Liver (tissue), 8 donors: ENCODE measurements at regions not wholly inside any gene's neighbourhood (a gene's known extent, or its start where the extent isn't known, plus 50 kb on each side); places are given as distances from the start of the nearest gene placed in this dataset.

ENCODE experiments used
- DNase-seq: peaks from one replicate; pipeline ENCODE4 v3.0.0-alpha.2; 2017; ENCODE audit warnings: low spot score
- H3K27ac ChIP-seq, 2 donors: one replicate each; pipeline ENCODE4 v1.7.0; 2013; ENCODE audit warnings: inconsistent platforms in 2 of 2, low read length in 2 of 2, control low read depth in 1 of 2, low read depth in 1 of 2, mild to moderate bottlenecking in 1 of 2
- H3K27me3 ChIP-seq, 4 donors: one replicate each; pipeline versions ENCODE4 v1.6.1 to v1.7.0; 2013; ENCODE audit warnings: low read length in 3 of 4, inconsistent platforms in 1 of 4, mild to moderate bottlenecking in 1 of 4, moderate library complexity in 1 of 4; ENCODE audit not compliant: control insufficient read depth in 4 of 4, insufficient read depth in 4 of 4
- H3K36me3 ChIP-seq, 4 donors: one replicate each; pipeline versions ENCODE4 v1.6.1 to v1.7.0; 2013; ENCODE audit warnings: low read length in 3 of 4, mild to moderate bottlenecking in 3 of 4, low read depth in 1 of 4, moderate library complexity in 1 of 4; ENCODE audit not compliant: control insufficient read depth in 4 of 4, insufficient read depth in 3 of 4
- H3K4me1 ChIP-seq, 4 donors: one replicate each; pipeline versions ENCODE4 v1.6.1 to v1.7.0; 2013; ENCODE audit warnings: low read length in 3 of 4, mild to moderate bottlenecking in 3 of 4, moderate library complexity in 1 of 4; ENCODE audit not compliant: control insufficient read depth in 4 of 4, insufficient read depth in 4 of 4
- H3K4me3 ChIP-seq, 3 donors: one replicate each; pipeline versions ENCODE4 v1.6.1 to v1.7.0; 2013; ENCODE audit warnings: low read length in 3 of 3, control low read depth in 1 of 3, low read depth in 1 of 3, mild to moderate bottlenecking in 1 of 3
- H3K9ac ChIP-seq, 2 donors: one replicate each; pipeline ENCODE4 v1.7.0; 2013; ENCODE audit warnings: low read length in 2 of 2, mild to moderate bottlenecking in 2 of 2, moderate library complexity in 2 of 2, control low read depth in 1 of 2, low read depth in 1 of 2
- H3K9me3 ChIP-seq, 4 donors: one replicate each; pipeline versions ENCODE4 v1.6.1 to v1.7.0; 2013; ENCODE audit warnings: low read length in 3 of 4; ENCODE audit not compliant: control insufficient read depth in 4 of 4
- CTCF ChIP-seq: fragments of 150-350 bp; IDR thresholded peaks from 2 replicates; pipeline ENCODE4 v1.5.1; 2017; ENCODE audit warnings: improper control_type of control experiment, low read depth, low read length; ENCODE audit not compliant: missing input control
- EGR1 ChIP-seq, 2 donors: IDR thresholded peaks; 2 replicates each; pipeline ENCODE4 v1.6.1; 2016 to 2018; ENCODE audit warnings: antibody characterized with exemption in 2 of 2, low read depth in 2 of 2
- FOXA1 ChIP-seq: IDR thresholded peaks from 2 replicates; pipeline ENCODE4 v1.6.1; 2016; ENCODE audit warnings: antibody characterized with exemption
- FOXA2 ChIP-seq: IDR thresholded peaks from 2 replicates; pipeline ENCODE4 v1.6.1; 2016; ENCODE audit warnings: antibody characterized with exemption
- GABPA ChIP-seq, 2 donors: IDR thresholded peaks in 1 of 2; conservative IDR thresholded peaks in 1 of 2; 2 replicates each; pipeline ENCODE4 v1.6.1; 2016; ENCODE audit warnings: antibody characterized with exemption in 2 of 2, mild to moderate bottlenecking in 1 of 2, moderate library complexity in 1 of 2
- HNF4A ChIP-seq, 2 donors: conservative IDR thresholded peaks; 2 replicates each; pipeline ENCODE4 v1.6.1; 2016; ENCODE audit warnings: antibody characterized with exemption in 2 of 2, mild to moderate bottlenecking in 2 of 2
- HNF4G ChIP-seq: IDR thresholded peaks from 2 replicates; pipeline ENCODE4 v1.6.1; 2016; ENCODE audit warnings: antibody characterized with exemption
- JUND ChIP-seq, 2 donors: IDR thresholded peaks; 2 replicates each; pipeline ENCODE4 v1.6.1; 2016; ENCODE audit warnings: antibody characterized with exemption in 2 of 2
- NR2F2 ChIP-seq: IDR thresholded peaks from 2 replicates; pipeline ENCODE4 v1.6.1; 2016; ENCODE audit warnings: antibody characterized with exemption
- RAD21 ChIP-seq, 2 donors: IDR thresholded peaks; 2 replicates each; pipeline ENCODE4 v1.6.1; 2016; ENCODE audit warnings: antibody characterized with exemption in 2 of 2, mild to moderate bottlenecking in 2 of 2
- RXRA ChIP-seq, 2 donors: IDR thresholded peaks; 2 replicates each; pipeline ENCODE4 v1.6.1; 2017 to 2018; ENCODE audit warnings: antibody characterized with exemption in 2 of 2, mild to moderate bottlenecking in 1 of 2
- SP1 ChIP-seq: IDR thresholded peaks from 2 replicates; pipeline ENCODE4 v1.6.1; 2018; ENCODE audit warnings: antibody characterized with exemption, mild to moderate bottlenecking
- TAF1 ChIP-seq: conservative IDR thresholded peaks from 2 replicates; pipeline ENCODE4 v1.6.1; 2016; ENCODE audit warnings: antibody characterized with exemption, mild to moderate bottlenecking
- YY1 ChIP-seq: IDR thresholded peaks from 2 replicates; pipeline ENCODE4 v1.6.1; 2016; ENCODE audit warnings: antibody characterized with exemption, mild to moderate bottlenecking
- ZBTB33 ChIP-seq: IDR thresholded peaks from 2 replicates; pipeline ENCODE4 v1.6.1; 2016; ENCODE audit warnings: antibody characterized with exemption
- WGBS: extraction: QIAGEN DNeasy Blood & Tissue Kit; methylation state at CpG from one replicate; pipeline ENCODE4 v1.1.7; 2013; 5-methylcytosine and 5-hydroxymethylcytosine counted together
- TF ChIP-seq, protein P1 (sequence below): IDR thresholded peaks from 2 replicates; pipeline ENCODE4 v1.6.1; 2016; ENCODE audit warnings: antibody characterized with exemption, mild to moderate bottlenecking
- TF ChIP-seq, protein P2 (sequence below): IDR thresholded peaks from 2 replicates; pipeline ENCODE4 v1.6.1; 2016; ENCODE audit warnings: antibody characterized with exemption
- TF ChIP-seq, protein P3 (sequence below): IDR thresholded peaks from 2 replicates; pipeline ENCODE4 v1.6.1; 2016; ENCODE audit warnings: antibody characterized with exemption
- donor health status: healthy.
- donor health status: healthy.
- donor health status: healthy.
- donor health status: healthy.
- donor health status: healthy.

GRCh38 chr10:64515970-64516699 is 994.9 kb downstream of the REEP3 start (continued):
- TF ChIP-seq, protein P1, sequence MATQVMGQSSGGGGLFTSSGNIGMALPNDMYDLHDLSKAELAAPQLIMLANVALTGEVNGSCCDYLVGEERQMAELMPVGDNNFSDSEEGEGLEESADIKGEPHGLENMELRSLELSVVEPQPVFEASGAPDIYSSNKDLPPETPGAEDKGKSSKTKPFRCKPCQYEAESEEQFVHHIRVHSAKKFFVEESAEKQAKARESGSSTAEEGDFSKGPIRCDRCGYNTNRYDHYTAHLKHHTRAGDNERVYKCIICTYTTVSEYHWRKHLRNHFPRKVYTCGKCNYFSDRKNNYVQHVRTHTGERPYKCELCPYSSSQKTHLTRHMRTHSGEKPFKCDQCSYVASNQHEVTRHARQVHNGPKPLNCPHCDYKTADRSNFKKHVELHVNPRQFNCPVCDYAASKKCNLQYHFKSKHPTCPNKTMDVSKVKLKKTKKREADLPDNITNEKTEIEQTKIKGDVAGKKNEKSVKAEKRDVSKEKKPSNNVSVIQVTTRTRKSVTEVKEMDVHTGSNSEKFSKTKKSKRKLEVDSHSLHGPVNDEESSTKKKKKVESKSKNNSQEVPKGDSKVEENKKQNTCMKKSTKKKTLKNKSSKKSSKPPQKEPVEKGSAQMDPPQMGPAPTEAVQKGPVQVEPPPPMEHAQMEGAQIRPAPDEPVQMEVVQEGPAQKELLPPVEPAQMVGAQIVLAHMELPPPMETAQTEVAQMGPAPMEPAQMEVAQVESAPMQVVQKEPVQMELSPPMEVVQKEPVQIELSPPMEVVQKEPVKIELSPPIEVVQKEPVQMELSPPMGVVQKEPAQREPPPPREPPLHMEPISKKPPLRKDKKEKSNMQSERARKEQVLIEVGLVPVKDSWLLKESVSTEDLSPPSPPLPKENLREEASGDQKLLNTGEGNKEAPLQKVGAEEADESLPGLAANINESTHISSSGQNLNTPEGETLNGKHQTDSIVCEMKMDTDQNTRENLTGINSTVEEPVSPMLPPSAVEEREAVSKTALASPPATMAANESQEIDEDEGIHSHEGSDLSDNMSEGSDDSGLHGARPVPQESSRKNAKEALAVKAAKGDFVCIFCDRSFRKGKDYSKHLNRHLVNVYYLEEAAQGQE, result no peak
- TF ChIP-seq, protein P2, sequence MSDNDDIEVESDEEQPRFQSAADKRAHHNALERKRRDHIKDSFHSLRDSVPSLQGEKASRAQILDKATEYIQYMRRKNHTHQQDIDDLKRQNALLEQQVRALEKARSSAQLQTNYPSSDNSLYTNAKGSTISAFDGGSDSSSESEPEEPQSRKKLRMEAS, result no peak

DNA sequence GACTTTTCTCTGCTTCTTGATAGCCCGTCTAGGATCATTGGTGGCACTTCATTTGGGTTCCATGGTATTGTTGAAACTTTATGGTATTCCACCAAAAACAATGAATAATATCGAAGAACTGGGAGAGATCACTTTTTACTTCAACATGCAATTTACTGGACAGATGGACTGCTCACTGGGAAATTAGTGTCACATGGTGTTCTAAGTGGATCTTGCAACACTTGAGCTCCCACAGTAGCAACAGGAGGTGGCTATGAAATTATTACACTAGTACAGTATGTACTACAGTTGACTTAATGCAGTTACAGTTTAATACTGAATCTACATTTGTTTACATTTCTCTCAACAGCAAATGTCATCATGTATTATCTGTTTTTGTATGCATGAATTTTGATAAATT is 997.3 kb downstream of the REEP3 start:
- DNase-seq, result no peak
- Histone ChIP-seq H3K27ac (no peak overlapping the region), H3K27me3 (no peaks in the 10 kb centered on the region), H3K9me3 (no peaks in the 10 kb centered on the region), H3K4me3 (no peak overlapping the region), H3K9ac (no peak overlapping the region), H3K36me3 (no peaks in the 10 kb centered on the region), H3K4me1 (no peaks in the 10 kb centered on the region)
- TF ChIP-seq SP1 (no peak), RAD21 (IDR thresholded peaks at IDR 0.05) (no peak), HNF4A (conservative IDR thresholded peaks at IDR 0.05) (no peak), GABPA (IDR thresholded peaks at IDR 0.05 in 1 of 2, conservative IDR thresholded peaks at IDR 0.05 in 1 of 2) (no peak), RXRA (IDR thresholded peaks at IDR 0.05) (no peak)
- WGBS, result 66% methylated on average over 2 of the region's 2 CpGs

- H3K27ac ChIP-seq, result no peak overlapping the region
- WGBS, result 65% methylated on average over 2 of the region's 2 CpGs
- H3K9me3 ChIP-seq, result no peaks in the 10 kb centered on the region
- no peaks in the 10 kb centered on the region for H3K36me3 ChIP-seq
- no peak overlapping the region for H3K4me3 ChIP-seq
- H3K27me3 ChIP-seq, result no peaks in the 10 kb centered on the region
- H3K9ac ChIP-seq, result no peak overlapping the region
- H3K4me1 ChIP-seq, result no peaks in the 10 kb centered on the region
- DNase-seq, result no peak
- TF ChIP-seq NR2F2 (no peak), HNF4A (conservative IDR thresholded peaks at IDR 0.05) (no peak), EGR1 (IDR thresholded peaks at IDR 0.05; ENCODE audit: low read depth in 2 of 2) (no peak), ZBTB33 (no peak), FOXA1 (no peak), RAD21 (IDR thresholded peaks at IDR 0.05) (no peak), JUND (IDR thresholded peaks at IDR 0.05) (no peak), GABPA (IDR thresholded peaks at IDR 0.05 in 1 of 2, conservative IDR thresholded peaks at IDR 0.05 in 1 of 2) (no peak), HNF4G (no peak), SP1 (no peak), YY1 (no peak), TAF1 (no peak), RXRA (IDR thresholded peaks at IDR 0.05) (no peak), CTCF (no peak), FOXA2 (no peak)
- TF ChIP-seq, protein P1, result no peak
- TF ChIP-seq, protein P2, result no peak
- TF ChIP-seq, protein P3, sequence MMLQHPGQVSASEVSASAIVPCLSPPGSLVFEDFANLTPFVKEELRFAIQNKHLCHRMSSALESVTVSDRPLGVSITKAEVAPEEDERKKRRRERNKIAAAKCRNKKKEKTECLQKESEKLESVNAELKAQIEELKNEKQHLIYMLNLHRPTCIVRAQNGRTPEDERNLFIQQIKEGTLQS, result no peak
These were observed 998.2 kb downstream of the REEP3 start for GRCh38 chr10:64519427-64519826.
